ENCODE measurements at regions not wholly inside any gene's neighbourhood (a gene's known extent, or its start where the extent isn't known, plus 50 kb on each side); places are given as distances from the start of the nearest gene placed in this dataset.
A peak's percentile ranks its signal among the peaks of the same experiment; 100 is the strongest.

DNA sequence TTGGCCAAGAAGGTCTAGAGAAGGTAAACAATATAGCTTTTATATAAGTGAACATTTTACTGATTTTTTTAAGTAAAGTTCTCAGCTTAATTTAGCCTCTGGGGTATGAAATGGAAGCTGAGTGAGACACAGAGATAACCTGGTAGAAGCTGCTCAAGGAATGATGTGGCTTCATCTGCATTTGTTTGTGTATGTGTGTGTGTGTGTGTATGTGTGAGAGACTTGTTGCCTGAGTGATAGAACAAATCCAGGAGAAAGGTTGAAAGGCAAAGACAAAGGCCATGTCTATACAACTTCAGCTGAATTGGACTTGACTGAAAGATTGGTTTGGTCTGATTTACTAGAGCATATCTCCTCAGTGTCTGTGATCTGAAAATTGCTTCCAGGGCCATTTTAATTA, 63.6 kb downstream of the PCDH7 start:
- DNase-seq (ENCODE audit: low read depth), result no peak

DNA sequence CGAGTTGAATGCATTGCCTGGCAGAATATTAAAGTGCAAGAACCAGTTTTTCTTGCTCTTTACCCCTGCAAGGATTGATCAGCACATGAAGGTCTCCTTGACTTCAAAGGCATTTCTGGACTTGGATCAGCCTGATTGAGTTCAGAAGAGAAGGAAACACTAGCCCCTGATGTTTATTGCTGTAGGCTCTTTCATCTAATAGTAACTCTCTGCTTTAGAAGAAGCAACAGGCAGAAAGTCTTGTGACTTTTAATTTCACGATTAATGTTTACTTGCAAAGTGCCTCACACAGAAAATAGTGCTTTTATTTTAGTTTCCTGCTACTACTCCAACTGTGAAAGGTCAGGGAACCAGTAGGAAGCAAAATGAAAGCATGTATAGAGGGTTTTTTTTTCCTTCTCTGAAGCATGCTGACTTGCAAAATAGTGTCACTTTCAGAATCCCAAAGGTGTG, 69.1 kb downstream of the PCDH7 start:
- DNase-seq (ENCODE audit: low read depth), result no peak

DNA sequence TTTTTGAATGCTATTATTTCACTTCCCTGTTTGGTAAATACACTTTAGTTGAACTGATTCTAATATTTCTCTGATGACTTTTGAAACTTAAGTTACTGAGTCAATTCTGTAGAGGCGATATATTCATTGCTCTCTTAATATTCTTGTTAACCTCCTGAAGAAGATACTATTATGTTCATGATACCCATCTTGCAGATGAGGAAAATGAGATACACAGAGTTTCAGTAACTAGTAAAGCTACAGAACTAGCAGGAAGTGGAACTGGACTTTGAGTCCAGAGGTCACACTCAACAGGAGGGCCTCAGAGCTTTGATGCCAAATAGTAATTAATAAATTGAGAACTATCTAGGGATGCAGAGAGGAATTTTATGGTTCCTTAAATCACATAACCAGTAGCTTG, 70.0 kb downstream of the PCDH7 start:
- no peak for DNase-seq (ENCODE audit: low read depth)

DNA sequence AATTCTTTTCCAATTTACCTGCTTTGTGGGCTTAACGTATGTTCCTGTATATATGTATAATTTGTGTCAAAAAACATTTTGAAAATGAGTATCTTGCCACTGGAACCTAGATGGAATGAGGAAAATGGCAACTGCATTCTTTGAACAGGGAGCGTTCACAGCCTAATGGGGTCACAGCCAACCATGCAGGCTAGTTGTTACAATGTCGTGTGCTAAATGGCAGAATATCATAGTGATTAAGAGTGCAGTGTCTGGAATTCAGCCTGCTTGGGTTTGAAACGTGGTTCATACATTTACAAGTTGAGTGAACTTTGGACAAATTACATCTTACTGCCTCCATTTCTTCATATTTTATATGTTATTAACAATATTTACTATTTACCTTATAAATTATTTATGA, 70.8 kb downstream of the PCDH7 start:
- no peak for DNase-seq (ENCODE audit: low read depth)

DNA sequence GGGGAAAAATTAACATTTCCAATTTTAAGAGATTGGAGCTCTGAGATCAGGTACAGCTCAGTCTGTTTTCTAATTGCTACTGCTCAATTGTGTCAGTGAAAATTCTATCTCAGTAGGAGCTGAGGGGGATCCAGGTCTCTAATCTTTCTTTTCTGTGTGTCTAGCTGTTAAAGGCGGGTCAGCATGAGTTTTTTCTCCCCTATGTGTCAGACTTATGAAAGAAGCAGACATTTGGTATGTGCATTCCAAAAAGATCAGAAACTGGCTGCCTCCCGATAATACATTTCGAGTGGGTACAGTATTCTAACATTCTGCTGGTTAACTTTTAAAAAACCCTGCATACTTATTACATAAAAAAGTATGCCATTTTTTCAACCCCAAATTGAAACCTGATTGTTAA, 72.4 kb downstream of the PCDH7 start:
- no peak for DNase-seq (ENCODE audit: low read depth)

DNA sequence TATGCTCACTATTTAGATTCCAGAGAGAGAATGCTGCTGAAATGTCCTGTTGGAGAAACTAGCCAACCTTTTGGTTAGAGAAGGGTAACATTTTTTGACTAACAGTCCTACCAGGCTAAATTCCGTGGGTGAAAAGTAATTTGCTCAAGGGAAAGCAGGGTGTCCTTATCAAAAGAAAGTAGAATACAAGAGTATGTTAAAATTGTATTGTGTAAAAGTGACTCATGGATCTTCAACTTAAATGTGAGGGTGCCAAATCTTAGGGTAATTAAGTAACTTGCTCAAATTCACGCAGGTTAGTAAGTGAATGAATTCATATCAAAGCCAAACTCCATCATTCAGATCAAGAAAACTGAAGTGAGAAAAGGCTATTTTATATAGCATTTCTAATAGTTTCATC, 81.7 kb downstream of the PCDH7 start:
- no peak for DNase-seq (ENCODE audit: low read depth)

DNA sequence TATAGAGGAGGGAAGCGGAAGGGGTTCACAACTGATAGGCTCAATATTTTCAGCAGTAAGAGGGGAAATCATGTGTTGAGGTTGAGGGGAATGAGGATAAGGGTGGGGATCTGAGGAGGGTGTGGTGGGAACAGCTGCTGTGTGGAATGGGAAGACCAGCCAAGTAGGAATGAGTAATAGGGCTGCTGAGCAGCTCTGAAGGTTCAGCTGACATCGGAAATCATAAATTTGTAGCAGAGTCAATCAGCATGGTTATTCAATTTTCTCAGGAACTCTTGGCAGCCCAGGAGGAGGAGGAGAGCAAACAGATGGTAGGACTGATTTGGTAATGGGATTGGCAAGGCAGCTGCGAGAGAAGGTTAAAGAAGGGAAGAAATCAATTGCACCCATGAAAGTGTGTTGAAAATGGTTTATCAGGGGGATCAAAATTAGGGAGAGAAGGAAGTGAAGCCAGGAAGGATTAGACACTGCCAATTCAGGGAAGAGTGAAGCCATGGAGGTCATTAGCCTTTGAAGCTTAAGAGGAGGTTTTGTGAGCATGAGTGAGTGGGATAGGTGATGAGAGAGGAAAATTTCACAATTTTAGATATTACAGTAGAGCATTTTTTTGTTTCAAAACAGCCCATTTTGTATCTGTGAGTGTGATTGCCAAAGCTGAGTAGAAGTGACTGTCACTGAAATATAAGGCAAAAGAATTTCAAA, 82.6 kb downstream of the PCDH7 start:
- peak; percentile 34 for DNase-seq (ENCODE audit: low read depth)

DNA sequence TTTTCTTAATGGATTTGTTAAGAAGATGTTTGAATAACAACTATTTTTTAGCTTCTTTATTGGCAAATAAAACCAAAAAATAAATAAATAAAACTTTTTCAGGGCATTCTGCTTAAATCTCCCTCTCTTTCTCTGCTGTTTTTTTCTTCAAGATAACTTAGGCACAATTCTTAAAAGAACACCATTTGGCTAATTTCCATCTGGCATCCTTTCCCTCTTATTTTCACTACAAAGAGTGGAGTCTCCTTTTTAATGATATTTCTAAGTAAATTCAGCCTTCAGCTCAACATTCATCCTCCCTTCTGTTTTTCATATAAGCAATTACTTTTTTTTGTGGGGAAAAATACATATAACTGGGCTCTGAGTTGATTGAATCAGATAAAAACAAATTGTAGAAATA, 88.1 kb downstream of the PCDH7 start:
- no peak for DNase-seq (ENCODE audit: low read depth)

DNA sequence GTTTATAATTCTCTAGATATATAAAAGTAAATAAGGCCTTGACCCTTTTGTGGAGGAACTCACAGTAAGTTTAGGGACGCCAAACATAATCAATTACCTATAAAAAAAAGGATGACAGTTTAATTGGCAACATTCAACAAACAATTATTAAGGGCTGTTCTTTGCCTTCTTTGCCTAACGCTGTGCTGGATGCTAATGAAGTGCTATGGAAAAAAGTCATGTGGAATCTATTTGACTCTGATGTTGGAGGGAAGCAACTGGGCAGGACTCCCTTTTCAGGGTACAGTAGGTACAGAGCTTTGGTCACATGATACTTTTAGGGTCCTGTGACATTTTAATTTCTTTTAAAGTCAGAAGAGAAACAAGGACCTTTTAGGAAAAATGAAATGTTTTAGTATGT, 91.1 kb downstream of the PCDH7 start:
- no peak for DNase-seq (ENCODE audit: low read depth)

DNA sequence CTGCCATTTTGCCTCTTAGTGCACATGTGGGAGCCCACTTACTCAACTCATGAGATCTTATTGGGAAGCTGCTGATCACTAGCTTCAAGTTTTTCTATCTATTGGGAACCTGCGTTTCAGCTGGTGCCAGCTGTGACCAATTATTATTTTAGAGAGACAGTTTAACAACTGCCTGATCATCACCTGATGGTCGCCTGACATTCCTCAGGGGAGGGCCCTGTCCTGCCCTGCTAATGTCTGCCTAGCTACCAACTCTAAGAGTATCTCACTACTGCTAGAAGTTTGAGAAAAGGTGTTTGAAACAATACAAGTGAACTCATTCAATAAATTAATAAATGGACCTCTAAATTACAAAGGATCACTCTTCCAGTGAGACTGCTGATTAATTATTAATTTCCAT, 95.5 kb downstream of the PCDH7 start:
- DNase-seq (ENCODE audit: low read depth), result no peak

DNA sequence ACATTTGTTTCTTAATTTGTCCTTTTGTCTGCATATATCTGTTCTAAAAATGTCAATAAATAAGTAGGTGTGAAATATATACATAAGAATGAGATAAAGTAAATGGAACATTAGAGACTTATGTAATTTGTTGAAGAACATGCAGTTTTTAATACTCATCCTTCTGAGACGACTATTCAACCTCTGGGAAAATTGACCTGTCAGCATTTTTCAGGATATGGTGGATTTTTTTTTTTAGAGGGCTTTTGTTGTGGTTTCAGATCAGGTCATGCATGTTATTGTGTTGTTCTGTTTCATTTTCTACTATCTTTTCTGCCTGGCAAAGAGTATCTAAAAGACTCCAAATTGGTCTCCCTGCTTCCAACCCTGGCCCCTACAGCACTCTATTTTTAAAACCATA, 97.3 kb downstream of the PCDH7 start:
- no peak for DNase-seq (ENCODE audit: low read depth)

DNA sequence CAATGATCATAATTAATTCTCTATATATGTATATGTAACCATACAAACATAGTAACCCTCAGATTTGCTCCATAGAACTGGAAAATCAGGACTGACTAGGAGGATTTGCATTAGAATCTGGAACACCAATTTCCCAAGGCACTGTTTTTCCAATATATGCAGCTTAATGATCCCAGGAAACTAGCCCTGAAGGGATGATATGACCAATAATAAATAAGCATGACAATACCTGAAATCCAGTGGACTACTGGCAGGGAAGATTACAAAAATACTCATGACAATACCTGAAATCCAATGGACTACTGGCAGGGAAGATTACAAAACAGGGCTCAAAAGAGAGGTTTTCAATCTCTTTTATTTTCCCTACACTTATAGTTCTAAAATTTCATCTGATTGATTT, 98.4 kb downstream of the PCDH7 start:
- DNase-seq (ENCODE audit: low read depth), result no peak

DNA sequence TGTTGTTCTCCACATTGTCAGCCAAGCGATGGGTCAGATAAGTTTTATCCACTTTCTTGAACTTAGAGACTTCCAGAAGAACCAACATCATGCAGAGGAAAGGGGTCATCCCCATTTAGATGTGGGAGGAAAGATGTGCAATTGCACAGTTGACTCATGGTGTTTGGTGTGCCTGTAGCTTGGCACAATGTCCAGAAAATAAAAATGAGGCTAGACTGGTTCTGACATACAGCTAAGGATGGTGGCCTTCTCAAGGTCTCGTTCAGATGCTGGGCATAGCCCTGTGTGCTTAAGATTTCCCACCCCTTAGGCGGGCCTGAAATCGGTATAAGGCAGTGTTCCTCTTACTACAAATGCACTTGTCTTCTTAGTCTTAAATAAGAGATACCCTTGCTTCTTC, 101.1 kb downstream of the PCDH7 start:
- no peak for DNase-seq (ENCODE audit: low read depth)

DNA sequence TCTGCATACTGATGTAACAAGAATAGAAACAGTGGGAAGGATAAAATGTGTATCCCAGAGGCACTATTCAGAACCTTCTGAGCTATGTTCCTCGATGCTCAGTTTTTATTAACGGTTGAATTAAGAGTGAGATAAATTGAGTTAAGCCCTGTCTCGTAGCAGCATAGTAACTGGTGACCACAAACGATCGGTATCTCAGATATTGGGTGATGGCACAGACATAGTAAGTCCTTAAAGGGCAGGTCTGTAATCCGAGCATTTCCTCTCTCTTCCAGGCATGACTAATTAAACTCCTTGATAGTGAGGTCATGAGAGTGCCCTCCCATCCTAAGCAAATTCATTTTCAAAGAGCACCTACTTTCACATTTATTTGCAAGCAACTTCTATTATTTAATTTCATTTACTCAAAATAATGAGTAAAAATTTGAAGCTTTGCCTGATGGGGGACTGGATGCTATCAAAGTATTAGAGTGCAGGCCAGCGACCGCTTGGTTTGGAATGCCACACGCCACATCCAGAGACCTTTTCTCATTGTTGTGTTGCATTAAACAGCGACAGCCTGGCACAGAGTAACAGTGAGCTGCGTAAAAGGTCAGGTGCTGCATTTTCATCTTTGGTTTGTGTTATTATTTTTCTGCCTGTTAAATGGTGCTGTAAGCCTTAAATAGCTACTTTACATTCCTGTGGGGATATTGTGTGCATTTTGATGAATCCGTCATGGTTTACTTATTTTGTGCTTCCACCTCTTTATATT, 101.9 kb downstream of the PCDH7 start:
- DNase-seq (ENCODE audit: low read depth), result peak; percentile 34

DNA sequence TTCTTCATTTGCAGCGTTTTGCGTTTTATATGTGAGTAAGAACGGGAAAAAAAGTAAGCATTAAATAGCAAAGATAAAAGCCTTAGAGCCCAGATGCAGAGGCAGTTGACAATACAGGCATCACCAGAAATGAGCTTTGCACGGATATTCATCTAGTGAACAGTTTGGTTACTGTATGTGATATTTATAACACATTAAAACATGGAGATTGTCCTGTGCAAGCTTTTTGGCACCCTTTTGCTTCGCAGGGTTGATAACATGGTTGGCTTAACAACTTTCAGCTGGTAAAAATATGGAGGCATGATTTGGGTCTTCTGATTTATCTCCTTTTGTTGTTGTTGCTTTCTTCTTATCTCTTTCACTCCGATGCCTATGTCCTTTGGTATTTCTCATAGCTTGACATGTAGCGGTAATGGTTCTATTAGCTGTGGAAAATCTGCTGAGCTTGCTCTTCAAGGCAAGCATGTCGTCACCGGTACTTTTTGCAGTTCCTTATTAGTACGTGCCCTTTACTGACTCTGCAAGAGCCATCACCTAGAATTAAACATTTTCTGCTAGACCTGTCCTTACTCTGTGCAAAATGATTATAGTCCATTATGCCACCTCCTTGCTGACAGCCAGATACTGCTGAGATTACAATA, 102.9 kb downstream of the PCDH7 start:
- DNase-seq (ENCODE audit: low read depth), result no peak

DNA sequence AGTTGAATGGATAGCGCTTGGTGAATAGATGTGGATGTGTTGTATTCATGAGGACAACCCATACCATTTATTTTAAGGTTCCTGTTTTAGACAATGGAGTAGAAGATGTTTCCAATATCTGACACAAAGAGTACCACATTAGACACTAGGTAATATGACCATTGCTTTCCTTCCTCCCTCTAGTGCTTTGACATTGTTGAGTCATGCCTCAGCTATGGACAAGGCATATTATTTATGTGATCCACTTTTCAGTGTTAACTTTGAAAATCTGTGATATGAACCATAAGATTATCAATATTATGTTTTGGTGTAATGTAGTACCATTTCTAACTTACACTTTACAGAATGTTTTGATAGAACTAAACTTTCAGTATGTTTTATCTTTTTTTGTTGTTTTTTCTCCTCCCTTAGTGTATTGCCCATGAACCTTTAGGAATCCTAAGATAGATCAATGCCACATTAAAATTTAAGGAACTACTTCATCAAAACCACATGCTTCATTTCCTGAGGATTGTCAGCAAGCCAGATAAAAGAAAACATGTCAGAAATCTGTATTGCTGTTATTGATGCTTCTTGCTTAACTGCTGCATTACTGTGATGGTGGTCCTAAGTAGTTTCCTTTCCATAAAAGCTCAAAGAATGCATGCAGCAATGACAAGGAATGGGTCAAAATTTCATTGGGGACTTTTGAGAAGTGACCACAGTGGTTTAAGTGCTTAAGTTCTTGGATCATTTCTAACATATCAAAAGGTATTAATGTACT, 105.0 kb downstream of the PCDH7 start:
- DNase-seq (ENCODE audit: low read depth), result no peak

DNA sequence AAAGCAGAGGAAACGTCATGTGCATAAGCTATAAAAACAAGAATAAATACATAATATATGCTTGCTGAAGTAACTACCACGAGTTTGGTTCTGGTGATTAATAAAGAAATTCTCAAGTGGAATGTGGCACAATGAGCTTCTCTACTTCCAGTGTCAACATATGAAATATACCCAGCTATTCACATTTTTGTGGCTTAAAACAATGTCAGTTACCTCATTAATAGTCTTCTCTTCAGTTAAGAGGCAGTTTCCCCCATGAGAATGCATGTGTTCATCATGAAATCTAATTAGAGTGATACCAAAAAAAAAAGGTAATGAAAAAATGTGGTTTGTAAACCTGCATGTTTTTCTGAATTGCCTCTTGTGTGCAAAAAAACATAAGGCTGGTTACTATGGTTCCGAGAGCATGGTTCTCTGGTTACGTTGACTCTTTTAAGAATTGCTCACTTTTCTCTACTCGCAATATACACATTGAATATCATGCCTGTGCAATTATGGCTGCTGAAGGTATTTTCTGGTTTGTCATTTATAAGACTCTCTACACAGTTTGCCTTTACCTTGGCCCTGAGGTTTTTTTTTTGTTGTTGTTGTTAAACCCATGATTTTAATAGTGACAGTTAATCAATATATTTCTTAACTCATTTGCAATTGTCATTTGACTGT, 108.2 kb downstream of the PCDH7 start:
- no peak for DNase-seq (ENCODE audit: low read depth)

DNA sequence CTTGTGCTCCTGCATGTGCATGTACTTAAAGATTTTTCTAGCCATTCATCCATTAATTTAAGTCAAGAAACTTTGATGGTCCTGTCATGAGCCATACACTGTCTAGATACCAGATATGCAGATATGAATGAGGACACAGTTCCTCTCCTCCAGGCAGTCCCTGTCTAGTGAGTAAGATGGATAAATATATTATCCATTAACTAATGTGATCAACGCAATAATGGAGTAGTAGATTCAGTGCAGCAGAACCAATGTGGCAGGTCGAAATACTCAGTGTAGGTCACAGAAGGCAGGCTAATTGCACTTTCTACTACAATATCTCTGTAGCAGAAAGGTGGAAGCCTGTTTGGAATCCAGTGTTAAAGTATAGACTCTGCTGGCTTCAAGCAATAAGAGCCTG, 112.5 kb downstream of the PCDH7 start:
- DNase-seq (ENCODE audit: low read depth), result no peak

DNA sequence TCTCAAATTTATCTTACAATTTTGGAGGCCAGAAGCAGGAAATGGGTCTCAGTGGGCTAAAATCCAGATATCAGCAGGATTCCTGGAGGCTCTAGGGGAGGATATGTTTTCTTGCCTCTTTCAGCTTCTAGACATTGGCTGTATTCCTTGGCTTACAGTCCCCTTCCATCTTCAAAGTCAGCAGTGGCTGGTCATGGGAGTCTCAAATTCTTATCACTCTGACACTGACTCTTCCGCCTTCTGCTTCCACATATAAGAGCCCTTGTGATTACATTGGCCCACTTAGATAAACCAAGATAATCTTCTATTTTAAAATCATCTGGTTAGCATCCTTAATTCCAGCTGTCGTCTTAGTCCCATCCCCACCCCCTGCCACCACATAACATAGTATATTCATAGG, 113.0 kb downstream of the PCDH7 start:
- DNase-seq (ENCODE audit: low read depth), result no peak

DNA sequence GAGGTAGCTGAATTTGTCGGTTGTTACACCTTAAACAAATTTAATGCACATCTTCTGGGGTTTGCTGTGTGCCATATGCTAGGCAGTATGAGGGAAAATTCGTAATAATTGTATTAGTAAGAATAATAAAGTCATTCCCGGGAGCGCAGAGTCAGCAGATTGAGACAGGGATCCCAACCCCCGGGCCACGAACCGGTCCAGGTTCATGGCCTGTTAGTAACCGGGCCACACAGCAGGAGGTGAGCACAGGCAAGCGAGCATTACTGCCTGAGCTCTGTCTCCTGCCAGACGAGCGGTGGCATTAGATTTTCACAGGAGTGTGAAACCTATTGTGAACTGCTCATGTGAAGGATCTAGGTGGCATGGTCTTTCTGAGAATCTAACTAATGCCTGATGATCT, 114.9 kb downstream of the PCDH7 start:
- DNase-seq (ENCODE audit: low read depth), result no peak

DNA sequence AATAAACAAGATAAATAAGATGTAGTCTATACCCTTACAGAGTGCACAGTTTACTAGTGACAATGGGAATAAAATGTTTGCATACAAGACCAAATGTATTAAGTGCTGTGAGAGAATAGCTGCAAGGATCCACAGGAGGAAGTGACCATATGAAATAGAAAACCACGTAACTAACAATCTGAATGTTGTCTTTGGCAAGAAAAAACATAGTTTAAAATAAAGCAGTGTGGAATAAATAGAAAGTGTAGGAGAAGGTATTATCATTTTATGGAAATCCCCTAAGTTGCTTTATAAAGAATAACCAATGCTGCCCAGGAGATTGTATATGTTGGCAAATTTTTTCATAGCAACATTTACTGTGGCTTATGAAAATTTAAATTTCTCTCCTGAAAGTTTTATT, 116.1 kb downstream of the PCDH7 start:
- no peak for DNase-seq (ENCODE audit: low read depth)

DNA sequence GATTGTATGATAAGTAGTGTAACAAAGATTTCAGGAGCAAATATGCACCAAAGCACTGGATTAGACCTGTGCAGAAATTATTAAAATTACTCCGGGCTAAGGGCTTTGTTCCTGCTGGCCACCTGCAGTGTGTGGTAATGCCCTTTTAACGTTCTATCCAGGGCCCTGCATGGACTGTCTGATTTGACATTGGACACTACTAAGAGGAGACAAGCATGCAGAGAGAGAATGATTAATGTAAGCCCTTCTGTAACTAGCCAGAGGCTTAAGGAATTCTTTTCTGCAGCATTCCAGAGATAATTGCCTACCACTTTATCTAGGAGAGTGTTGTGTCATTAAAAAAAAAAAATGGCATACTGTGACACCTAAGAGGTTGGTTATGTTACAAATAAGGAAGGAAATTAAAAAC, 117.0 kb downstream of the PCDH7 start:
- no peak for DNase-seq (ENCODE audit: low read depth)

All from HS-5 (cell line).